ENCODE measurements at regions not wholly inside any gene's neighbourhood (a gene's known extent, or its start where the extent isn't known, plus 50 kb on each side); places are given as distances from the start of the nearest gene placed in this dataset.

- TF ChIP-seq EZH2 (IDR thresholded peaks at IDR 0.05; ENCODE audit: low read length) (no peak), CTCF (optimal IDR thresholded peaks at IDR 0.05 in 1 of 3, IDR thresholded peaks at IDR 0.05 in 1 of 3, conservative IDR thresholded peaks at IDR 0.05 in 1 of 3; ENCODE audit: extremely low read depth in 1 of 3, insufficient read depth in 2 of 3, low read length in 3 of 3) (no peak)
Measured at GRCh38 chr10:33550811-33551210, 216.3 kb upstream of the NRP1 start.

All from keratinocyte (primary cell).